ENCODE measurements at regions not wholly inside any gene's neighbourhood (a gene's known extent, or its start where the extent isn't known, plus 50 kb on each side); places are given as distances from the start of the nearest gene placed in this dataset.

DNA sequence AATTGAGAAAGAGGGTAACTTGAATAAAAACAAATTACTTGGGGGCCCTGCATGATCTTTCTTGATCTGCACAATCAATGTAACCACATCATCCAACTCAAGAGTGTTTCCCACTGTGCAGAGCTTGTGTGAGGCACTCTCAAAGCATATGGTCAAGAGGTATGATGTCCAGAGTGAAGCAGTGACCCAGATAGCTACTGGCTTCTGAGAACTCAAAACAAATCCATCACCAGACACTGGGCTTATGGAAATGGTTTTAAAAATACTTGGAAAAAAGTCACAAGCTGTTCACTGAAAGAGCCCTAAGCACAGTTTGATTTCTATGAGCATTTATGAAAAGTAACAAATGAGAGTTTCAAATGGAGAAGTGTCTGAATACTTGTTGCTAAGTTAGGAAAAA lies 361.0 kb downstream of the GRXCR1 start:
- TF ChIP-seq, protein P1, sequence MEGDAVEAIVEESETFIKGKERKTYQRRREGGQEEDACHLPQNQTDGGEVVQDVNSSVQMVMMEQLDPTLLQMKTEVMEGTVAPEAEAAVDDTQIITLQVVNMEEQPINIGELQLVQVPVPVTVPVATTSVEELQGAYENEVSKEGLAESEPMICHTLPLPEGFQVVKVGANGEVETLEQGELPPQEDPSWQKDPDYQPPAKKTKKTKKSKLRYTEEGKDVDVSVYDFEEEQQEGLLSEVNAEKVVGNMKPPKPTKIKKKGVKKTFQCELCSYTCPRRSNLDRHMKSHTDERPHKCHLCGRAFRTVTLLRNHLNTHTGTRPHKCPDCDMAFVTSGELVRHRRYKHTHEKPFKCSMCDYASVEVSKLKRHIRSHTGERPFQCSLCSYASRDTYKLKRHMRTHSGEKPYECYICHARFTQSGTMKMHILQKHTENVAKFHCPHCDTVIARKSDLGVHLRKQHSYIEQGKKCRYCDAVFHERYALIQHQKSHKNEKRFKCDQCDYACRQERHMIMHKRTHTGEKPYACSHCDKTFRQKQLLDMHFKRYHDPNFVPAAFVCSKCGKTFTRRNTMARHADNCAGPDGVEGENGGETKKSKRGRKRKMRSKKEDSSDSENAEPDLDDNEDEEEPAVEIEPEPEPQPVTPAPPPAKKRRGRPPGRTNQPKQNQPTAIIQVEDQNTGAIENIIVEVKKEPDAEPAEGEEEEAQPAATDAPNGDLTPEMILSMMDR (IDR thresholded peaks at IDR 0.05; ENCODE audit: insufficient read depth, low read length) = no peak
- TF ChIP-seq POLR2AphosphoS5 (IDR thresholded peaks at IDR 0.05; ENCODE audit: low read depth) = no peak
